Left colon (tissue), 2 donors: ENCODE measurements at regions not wholly inside any gene's neighbourhood (a gene's known extent, or its start where the extent isn't known, plus 50 kb on each side); places are given as distances from the start of the nearest gene placed in this dataset.
"Not testable (repeated sequence)": the region's sequence is repeated elsewhere in the genome, so short reads cannot be mapped to it uniquely, and the experiment has no call there.

ENCODE experiments used
- ATAC-seq: fragments of 200-7000 bp; cut with Tn5 transposase; one replicate; pipeline ENCODE4 v1.9.1; 2020; ENCODE audit warnings: mild to moderate bottlenecking, moderate library complexity
- DNase-seq, 2 donors: peaks; one replicate each; pipeline ENCODE4 v3.0.0-alpha.2; 2020
- intact Hi-C, 2 donors: fragments of 100-400 bp; cut with DNase I in 1 of 2; cut with micrococcal nuclease in 1 of 2; formaldehyde crosslinking; loops; one replicate each; pipeline versions ENCODE4 v1.11.2 to v1.14.0; 2022; cut with DNase I, micrococcal nuclease
- donor health status: DM: no; HTN: no; CAD: no.
- donor health status: DM: yes; HTN: yes; CAD: no.

DNA sequence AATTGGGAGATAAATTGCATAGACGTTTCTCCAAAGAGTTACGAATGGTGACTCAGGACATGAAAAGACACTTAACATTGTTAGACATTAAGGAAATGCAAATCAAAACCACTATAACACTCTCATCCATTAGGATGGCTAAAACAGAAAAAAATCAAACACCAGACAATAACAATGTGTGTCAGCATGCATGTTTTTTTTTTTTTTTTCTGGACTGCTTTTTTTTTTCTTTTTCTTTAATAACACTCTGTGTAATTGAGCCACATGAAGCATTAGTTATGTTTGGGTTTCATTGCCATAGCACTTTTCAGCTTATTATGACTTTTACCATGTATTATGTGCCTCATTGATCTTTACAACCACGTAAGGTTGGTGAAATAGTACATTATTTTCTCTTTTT lies 95.0 kb downstream of the NFKBIZ start:
- ATAC-seq (no peak), DNase-seq (no peak)
- intact Hi-C loops: no loop called here

DNA sequence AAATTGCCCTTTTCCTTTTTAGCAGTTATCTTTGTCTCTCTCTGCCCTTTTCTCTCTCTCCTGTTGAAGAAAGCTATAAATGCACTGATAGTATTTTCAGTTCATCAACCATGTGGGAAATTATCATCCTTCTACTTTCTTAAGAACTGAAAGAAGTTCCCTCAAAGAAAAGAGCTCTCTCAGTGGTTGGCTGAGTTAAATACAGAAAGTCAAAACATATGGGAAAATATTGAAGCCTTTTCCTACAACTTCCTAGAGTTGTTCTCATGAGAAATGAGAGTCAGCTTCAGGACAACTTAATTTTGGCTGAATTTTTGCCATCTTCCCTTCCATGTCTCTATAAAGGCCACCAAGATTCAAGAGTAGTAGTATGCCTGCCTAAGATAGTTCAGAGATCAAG lies 96.7 kb downstream of the NFKBIZ start:
- DNase-seq: no peak
- no peak for ATAC-seq
- intact Hi-C loops: no loop called here

DNA sequence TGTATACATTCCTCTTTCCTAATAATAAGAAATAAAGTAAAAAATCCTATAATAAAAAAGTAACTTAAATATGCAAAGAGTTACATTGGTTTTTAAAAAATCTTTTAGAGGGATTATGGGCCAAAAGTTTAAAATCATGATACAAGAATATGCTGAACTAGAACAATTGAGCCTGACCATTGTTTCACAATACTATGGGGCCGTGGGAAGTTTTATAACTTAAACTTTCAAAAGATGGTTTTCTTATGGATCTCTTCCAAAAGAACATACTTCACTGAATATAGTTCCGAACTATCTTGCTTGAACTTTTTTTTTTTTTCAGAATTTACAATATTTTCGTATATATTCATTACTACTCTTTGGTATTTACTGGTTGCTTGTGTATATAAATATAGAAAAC lies 97.6 kb downstream of the NFKBIZ start:
- intact Hi-C loops: no loop called here
- DNase-seq (no peak), ATAC-seq (no peak)

DNA sequence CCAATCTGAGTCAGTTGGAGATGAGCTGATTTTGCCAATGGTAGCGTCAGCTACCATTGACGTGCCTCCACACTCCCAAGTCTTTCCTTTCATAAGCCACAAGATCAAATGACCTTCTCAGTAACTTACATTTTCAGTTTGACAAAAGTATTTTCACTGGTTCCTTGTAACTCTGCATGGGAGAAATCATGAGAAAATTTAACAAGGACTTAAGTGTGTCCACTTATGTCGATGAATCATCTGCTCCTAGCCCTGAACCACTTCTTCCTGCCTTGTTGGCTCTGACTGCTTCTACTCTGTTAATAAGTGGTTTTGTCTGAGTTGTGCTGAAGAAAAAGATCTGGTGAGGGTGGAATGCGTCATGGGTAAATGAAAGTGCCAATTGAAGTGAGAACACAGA lies 101.2 kb downstream of the NFKBIZ start:
- ATAC-seq (no peak), DNase-seq (no peak)
- intact Hi-C loops: no loop called here

DNA sequence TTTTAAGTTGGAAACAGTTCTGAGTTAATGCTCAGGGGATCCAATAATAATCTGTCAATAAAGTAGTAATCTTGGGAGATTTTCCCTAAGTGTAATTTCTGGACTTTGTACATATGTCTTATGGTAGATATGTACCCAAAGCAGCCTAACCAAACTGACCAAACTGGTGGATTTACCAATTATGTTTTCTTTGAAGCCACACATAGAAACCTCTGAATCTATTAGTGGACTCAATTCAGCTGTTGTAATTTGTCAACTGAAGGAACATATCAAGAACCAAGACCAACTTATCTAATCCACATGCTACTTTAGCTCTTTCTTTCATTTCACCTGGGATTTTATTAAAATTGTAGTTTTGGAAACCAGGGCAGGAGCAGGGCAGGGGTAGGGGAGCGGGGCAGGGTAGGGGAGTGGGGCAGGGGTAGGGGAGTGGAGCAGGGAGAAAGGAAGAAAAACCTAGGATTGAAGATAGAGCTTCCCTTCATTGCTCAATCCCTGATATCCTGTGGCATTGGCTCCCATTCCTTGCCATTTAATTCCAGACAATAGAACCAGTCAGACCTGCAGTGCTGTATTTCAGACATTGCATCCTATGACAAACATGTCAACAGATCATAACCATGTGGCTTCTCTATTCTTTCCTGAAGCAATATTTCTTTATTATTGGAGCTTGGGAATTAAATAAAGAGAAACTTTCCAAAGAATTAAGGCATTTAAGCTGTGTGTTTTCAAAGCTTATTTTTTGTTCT lies 101.8 kb downstream of the NFKBIZ start:
- ATAC-seq (peak; percentile 34), DNase-seq (no peak)
- intact Hi-C loops: no loop called here

DNA sequence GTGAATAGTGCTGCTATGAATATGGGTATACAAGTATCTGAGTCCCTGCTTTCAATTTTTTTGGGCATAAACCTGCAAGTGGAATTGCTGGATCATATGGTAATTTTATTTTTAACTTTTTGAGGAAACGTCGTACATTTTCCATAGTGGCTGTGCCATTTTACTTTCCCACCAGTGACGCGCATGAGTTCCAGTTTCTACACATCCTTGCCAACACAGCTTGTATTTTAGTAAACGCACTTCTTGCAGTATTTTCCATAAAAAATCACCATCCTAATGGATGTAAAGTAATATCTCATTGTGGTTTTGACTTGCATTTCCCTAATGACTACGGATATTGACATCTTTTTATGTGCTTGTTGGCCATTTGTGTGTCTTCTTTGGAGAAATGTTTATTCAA lies 105.0 kb downstream of the NFKBIZ start:
- DNase-seq: no peak
- intact Hi-C loops: no loop called here
- ATAC-seq: no peak

DNA sequence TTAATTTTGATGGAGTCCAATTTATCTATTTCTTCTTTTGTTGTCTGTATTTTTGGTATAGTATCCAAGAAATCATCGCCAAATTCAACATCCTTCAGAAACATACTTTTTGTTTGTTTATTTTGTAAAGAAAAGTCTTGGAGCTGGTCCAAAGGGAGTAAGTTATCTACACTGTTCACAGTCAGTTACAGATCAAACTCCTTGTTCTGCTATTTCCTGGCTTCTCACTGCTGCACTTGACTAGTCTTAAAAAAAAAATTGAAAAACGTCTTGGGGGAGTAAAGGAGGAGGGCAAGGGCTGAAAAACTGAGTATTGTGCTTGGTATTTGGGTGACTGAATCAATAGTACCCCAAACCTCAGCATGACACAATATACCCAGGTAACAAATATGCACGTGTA lies 105.6 kb downstream of the NFKBIZ start:
- intact Hi-C loops: no loop called here
- DNase-seq (no peak), ATAC-seq (no peak)

DNA sequence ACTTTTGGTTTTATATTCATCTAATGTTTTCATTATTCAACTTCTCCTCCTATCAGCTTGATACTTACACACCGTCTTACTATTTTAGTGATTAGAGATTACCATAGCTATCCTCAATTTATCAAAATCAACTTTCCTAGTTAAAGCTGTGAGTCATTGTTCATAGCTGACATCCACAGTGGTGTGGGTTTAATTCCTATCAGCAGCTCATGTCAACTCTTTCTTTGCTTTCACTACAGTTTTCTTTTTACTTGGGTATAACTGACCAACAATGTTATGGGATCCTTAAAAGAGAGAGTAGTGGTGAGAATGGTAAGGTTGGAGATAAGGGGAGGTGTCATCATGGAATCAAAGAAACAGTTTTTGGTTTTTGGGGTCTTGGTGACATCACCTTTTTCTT lies 112.7 kb downstream of the NFKBIZ start:
- DNase-seq: no peak
- no peak for ATAC-seq
- intact Hi-C loops: no loop called here

DNA sequence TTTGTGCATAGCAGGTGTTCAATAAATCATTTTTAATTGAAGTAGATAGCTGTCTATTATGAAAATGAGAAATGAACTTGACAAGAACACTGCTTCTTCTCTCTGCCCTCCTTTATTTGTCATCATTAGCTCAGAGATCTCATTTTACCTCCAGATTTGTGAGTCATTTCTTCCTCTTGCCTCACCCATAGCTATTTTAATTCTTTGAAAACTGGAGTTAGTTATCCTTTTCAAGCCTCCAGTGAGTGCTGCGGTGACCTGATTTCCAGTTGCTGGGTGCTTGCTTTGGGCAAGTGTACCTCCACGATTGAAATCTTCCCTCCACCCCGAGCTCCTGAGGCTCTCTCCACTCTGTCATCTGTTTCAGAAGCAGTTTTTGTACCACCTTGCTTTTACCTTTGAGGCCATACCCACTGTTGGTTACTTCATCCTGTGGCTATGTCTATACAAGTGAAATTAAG lies 114.6 kb downstream of the NFKBIZ start:
- intact Hi-C loops: no loop called here
- no peak for ATAC-seq

DNA sequence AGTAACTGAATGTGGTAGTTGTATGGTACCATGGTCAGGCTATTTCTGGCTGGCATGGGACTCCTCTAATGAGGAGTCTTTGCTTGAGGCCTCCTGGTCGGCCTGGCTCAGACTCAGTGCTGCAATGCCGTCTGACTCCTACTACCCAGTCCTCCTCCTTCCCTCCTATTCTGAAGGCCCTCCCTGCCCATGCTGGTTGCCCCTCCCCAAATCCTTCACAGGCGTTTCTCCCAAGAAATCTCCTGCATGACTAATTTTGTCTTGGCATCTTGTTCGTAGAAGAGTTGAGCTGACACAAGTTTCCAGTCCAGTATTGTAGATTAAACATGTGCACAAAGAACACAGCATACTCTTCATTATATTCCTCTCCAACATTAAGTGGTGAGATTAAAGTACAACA lies 115.5 kb downstream of the NFKBIZ start:
- intact Hi-C loops: no loop called here
- no peak for ATAC-seq
- no peak for DNase-seq

More for the DNA sequence above, 114.6 kb downstream of the NFKBIZ start:
- no peak for DNase-seq

DNA sequence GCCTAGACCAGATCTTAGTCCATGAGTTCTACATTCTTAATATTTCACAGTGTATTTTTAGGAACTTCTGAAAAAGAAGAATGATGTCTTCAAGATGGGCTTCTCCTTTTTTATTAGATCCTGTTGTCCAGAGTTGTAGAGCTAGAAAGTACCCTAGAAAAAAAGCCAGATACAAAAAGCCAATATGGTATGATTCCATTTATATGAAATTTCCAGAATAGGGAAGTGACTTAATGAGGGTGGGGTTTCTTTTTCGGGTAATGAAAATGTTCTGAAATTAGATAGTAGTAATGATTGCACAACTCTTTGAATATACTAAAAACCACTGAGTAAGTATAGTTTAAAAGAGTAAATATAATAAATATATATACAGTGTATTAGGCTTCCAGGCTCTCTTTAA lies 116.9 kb downstream of the NFKBIZ start:
- intact Hi-C loops: no loop called here
- no peak for ATAC-seq
- DNase-seq: no peak

DNA sequence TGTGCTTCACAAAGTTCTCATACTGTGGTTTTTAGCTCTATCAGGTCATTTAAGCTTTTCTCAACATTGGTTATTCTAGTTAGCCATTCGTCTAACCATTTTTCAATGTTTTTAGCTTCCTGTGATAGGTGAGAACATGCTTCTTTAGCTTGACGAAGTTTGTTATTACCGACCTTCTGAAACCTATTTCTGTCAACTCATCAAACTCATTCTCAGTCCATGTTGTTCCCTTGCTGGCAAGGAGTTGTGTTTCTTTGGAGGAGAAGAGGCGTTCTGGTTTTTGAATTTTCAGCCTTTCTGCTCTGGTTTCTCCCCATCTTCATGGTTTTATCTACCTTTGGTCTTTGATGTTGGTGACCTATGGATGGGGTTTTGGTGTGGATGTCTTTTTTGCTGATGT lies 120.9 kb downstream of the NFKBIZ start:
- DNase-seq (no peak), ATAC-seq (no peak)
- intact Hi-C loops: no loop called here

DNA sequence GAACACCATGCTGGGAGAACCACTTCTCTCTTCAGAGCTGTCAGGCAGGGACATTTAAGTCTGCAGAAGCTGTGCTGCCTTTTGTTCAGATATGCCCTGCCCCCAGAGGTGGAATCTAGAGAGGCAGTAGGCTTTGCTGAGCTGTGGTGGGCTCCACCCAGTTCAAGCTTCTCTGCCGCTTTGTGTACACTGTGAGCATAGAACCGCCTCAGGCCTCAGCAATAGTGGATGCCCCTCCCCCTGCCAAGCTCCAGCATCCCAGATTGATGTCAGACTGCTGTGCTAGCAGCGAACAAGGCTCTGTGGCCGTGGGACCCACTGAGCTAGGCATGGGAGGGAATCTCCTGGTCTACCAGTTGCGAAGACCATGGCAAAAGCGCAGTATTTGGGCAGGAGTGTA lies 121.6 kb downstream of the NFKBIZ start:
- DNase-seq: no peak
- intact Hi-C loops: no loop called here
- ATAC-seq: no peak

DNA sequence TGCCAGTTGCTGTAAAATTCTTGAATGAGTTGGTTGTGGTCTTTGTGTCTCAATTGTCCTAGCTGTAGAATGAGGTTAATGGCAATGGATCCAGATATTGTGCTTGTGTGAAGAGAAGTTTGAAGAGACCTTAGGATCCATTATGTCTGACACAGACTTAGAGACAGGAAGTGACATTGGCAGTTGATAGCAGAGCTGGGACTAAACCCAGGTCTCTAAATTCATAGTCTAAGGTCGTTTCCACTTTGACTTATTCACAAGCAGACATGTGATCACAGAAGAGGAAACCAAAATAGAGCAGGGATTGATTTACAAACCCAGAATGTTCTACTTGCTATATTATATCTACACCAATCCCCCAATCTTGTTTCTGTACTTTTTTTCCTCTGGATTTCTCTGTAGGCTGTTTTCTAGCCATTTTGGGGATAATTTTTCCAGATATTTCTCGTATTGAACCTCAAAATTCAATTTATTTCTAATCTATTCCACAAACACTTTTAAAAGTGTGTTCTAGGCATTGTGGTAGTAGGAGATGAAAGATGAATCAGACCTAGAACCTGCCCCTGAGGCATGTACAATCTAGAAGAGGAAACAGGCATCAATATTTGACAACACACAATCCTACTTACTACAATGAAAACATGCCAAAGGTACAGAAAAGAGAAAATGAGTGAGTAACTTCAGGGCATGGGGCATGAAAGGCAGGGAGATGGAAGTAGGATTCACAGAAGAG lies 123.3 kb downstream of the NFKBIZ start:
- intact Hi-C loops: no loop called here
- ATAC-seq (no peak), DNase-seq (no peak)

DNA sequence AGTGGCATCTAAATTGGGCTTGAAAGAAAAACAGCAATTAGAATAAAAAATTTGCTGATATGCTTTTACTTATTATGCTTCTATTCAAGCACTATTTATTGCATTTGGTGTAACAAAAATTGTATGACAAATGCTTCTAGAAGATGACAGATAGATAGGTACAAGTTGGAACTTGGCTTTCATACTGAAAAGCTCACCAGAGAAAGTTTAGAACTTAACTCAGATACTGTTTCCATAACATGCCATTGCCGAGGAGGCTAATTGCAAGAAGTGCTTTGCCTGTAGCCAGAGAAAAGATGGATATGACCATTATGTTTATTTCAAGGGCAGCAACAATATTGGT lies 123.8 kb downstream of the NFKBIZ start:
- no peak for ATAC-seq
- intact Hi-C loops: no loop called here

DNA sequence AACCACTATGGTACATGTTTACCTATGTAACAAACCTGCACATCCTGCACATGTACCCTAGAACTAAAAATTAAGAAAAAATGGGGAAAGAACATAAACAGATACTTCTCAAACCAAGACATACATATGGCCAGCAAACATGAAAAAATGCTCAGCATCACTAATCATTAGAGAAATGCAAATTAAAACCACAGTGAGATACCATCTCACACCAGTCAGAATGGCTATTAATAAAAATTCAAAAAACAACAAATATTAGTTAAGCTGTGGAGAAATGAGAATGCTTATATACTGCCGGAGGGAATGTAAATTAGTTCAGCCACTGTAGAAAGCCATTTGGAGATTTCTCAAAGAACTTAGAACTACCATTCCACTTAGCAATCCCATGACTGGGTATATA lies 126.1 kb downstream of the NFKBIZ start:
- ATAC-seq, intact Hi-C loops, DNase-seq: not testable (repeated sequence)

More for the DNA sequence above, 123.8 kb downstream of the NFKBIZ start:
- DNase-seq: no peak

DNA sequence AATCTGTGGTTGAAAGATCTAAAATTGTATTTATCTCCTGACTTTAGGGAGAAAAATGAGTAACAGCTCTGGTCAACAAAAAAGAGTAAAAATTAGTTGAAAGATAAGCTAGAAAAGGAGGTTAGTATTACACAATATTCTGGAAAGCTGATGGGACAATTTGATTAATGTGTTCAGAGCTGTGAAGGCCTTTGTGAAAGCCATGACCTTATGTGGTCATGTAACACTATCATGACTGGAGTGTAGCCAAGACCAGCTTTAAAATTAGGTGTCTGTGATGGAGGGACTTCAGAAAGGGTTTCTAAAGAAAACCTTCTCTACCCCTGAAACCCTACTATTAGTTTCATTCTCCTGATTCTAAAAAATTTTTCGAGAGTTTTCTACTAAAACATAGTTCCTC lies 127.2 kb downstream of the NFKBIZ start:
- intact Hi-C loops: no loop called here
- ATAC-seq (no peak), DNase-seq (no peak)

DNA sequence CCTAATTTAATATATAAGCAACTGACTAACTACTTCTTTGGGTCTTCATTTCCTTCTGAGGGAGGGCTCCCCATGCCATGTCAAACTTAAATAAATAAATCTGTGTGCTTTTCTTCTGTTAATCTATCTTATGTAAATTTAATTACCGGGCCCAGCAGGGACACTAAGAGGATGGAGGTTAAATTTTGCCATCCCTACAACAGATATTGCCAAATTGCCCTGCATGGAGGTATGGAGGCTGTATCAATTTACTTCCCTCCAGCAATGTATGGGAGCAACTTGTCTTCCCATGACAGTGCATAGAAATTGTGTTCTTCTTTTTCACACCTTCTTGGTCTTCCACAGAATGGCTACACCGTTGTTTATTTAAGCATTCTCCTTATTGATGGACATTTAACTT lies 129.0 kb downstream of the NFKBIZ start:
- intact Hi-C loops: no loop called here
- DNase-seq: no peak
- ATAC-seq: no peak

DNA sequence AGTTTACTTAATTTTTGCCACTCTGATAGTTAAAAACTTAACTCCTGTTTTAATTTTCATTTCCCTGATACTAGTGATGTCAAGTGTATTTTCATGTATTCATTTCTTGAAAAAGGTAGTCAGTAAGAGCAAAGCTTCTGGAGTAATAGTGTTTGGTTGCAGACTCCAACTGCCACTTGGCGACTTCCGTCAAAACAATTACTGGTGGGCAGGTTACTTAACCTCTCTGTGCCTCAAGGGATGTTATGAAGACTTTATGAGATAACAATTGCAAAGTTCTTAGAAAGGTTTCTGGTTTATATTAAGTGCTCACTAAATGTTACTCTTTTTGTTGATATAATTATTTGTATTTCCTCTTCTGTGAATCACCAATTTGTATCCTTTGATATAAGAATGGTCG lies 129.7 kb downstream of the NFKBIZ start:
- DNase-seq: no peak
- intact Hi-C loops: no loop called here
- no peak for ATAC-seq

DNA sequence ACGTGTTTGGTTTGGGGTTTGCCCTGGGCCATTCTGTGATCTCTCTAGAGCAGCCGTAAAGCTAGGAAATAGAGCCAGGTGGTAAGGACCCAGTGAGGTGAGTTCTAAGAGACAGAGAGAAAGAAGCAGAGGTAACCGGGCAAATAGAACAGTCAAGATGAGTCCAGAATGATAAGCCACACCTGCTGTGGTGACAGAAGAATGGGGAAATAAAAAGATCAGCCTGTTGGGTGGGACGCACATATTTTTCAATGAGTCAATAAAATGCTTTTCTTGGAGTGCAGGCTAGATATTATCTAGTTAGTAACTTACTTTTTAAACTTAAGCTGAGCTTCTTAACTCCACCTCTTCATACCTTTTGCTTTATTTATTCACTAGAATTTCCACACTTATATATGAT lies 135.0 kb downstream of the NFKBIZ start:
- ATAC-seq: peak; percentile 70
- intact Hi-C loops: no loop called here
- no peak for DNase-seq

DNA sequence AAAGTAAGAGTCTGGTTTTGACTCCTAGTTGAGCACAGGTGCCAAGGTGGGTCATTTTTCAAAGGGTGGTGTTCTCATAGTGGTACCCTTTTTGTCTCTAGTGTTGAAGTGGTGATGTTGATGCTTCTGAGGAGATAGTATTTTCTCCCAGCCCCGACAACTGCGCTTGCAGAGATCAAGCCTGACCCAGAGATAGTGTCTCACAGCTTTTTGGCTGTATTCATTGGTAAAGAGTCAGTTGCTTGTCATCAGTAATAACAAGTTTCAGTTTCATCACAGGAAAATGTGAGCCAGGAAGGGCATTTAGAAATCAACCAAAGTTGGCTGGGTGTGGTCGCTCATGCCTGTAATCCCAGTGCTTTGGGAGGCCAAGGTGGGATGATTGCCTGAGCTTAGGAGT lies 139.3 kb downstream of the NFKBIZ start:
- DNase-seq (no peak), ATAC-seq (no peak)
- intact Hi-C loops: no loop called here
